ENCODE measurements at regions not wholly inside any gene's neighbourhood (a gene's known extent, or its start where the extent isn't known, plus 50 kb on each side); places are given as distances from the start of the nearest gene placed in this dataset.
"Not testable (repeated sequence)": the region's sequence is repeated elsewhere in the genome, so short reads cannot be mapped to it uniquely, and the experiment has no call there.

- ChIA-PET POLR2A (no interaction called here), CTCF (no interaction called here)
- DNase-seq (ENCODE audit: low read depth, low spot score) = no peak
- Histone ChIP-seq H3K4me3 (ENCODE audit: low read depth in 2 of 2, low read length in 2 of 2) (no peak overlapping the region), H3K9me3 (ENCODE audit: control insufficient read depth, insufficient read depth, low read depth, low read length) (no peaks in the 10 kb centered on the region), H3K27me3 (ENCODE audit: control insufficient read depth, insufficient read depth, low read length) (no peaks in the 10 kb centered on the region), H3K4me1 (ENCODE audit: control insufficient read depth, insufficient read depth, low read length) (no peaks in the 10 kb centered on the region; the same call in 1 of the 2 replicates), H3K36me3 (ENCODE audit: control insufficient read depth, insufficient read depth, low read length) (no peaks in the 10 kb centered on the region), H3K27ac (ENCODE audit: low read length) (no peak overlapping the region)
- in situ Hi-C loops (cut with HindIII; ENCODE audit: low pct_unique_long_range_greater_than_20kb, low sequenced_read_pairs) (no loop called here), intact Hi-C loops (cut with micrococcal nuclease; ENCODE audit: unreplicated experiment) (no loop called here)
- TF ChIP-seq CTCF (IDR thresholded peaks at IDR 0.05) = no peak
- TF ChIP-seq REST (IDR thresholded peaks at IDR 0.05; ENCODE audit: insufficient read depth in 1 of 2, low read depth in 2 of 2, low read length in 1 of 2) = no peak
- no peak for TF ChIP-seq SIN3A (IDR thresholded peaks at IDR 0.05; ENCODE audit: borderline replicate concordance, insufficient read depth, low read depth, low read length)
- TF ChIP-seq TCF7L2 (IDR thresholded peaks at IDR 0.05; ENCODE audit: low read depth, low read length) = no peak
- TF ChIP-seq POLR2AphosphoS5 (IDR thresholded peaks at IDR 0.05; ENCODE audit: low read depth, low read length) = no peak
- no TSS peak for BruUV-seq (replicated peaks)
- peak; percentile 69 for ATAC-seq
Measured at GRCh38 chr6:130708338-130708737, 118.9 kb upstream of the SMLR1 start.

GRCh38 chr6:130711641-130712040 lies 115.6 kb upstream of the SMLR1 start:
- DNase-seq (ENCODE audit: low read depth, low spot score); H3K4me1 ChIP-seq (ENCODE audit: control insufficient read depth, insufficient read depth, low read length); intact Hi-C loops (cut with micrococcal nuclease; ENCODE audit: unreplicated experiment); H3K27ac ChIP-seq (ENCODE audit: low read length); H3K36me3 ChIP-seq (ENCODE audit: control insufficient read depth, insufficient read depth, low read length); POLR2A ChIA-PET; in situ Hi-C loops (cut with HindIII; ENCODE audit: low pct_unique_long_range_greater_than_20kb, low sequenced_read_pairs); ATAC-seq; H3K27me3 ChIP-seq (ENCODE audit: control insufficient read depth, insufficient read depth, low read length); H3K4me3 ChIP-seq (ENCODE audit: low read depth in 2 of 2, low read length in 2 of 2); H3K9me3 ChIP-seq (ENCODE audit: control insufficient read depth, insufficient read depth, low read depth, low read length); BruUV-seq (replicated peaks); CTCF ChIA-PET: not testable (repeated sequence)

GRCh38 chr6:130713144-130713543 lies 114.1 kb upstream of the SMLR1 start:
- Histone ChIP-seq H3K4me3 (ENCODE audit: low read depth in 2 of 2, low read length in 2 of 2) (no peak overlapping the region), H3K27me3 (ENCODE audit: control insufficient read depth, insufficient read depth, low read length) (no peaks in the 10 kb centered on the region), H3K27ac (ENCODE audit: low read length) (no peak overlapping the region), H3K36me3 (ENCODE audit: control insufficient read depth, insufficient read depth, low read length) (no peaks in the 10 kb centered on the region), H3K9me3 (ENCODE audit: control insufficient read depth, insufficient read depth, low read depth, low read length) (no peaks in the 10 kb centered on the region), H3K4me1 (ENCODE audit: control insufficient read depth, insufficient read depth, low read length) (no peaks in the 10 kb centered on the region; the same call in 1 of the 2 replicates)
- DNase-seq (ENCODE audit: low read depth, low spot score) (no peak), ATAC-seq (no peak)
- ChIA-PET CTCF (no interaction called here), POLR2A (no interaction called here)
- intact Hi-C loops (cut with micrococcal nuclease; ENCODE audit: unreplicated experiment) = no loop called here
- in situ Hi-C loops (cut with HindIII; ENCODE audit: low pct_unique_long_range_greater_than_20kb, low sequenced_read_pairs) = no loop called here
- BruUV-seq (replicated peaks) = no TSS peak
- TF ChIP-seq REST (IDR thresholded peaks at IDR 0.05; ENCODE audit: insufficient read depth in 1 of 2, low read depth in 2 of 2, low read length in 1 of 2) (no peak), SIN3A (IDR thresholded peaks at IDR 0.05; ENCODE audit: borderline replicate concordance, insufficient read depth, low read depth, low read length) (no peak), TCF7L2 (IDR thresholded peaks at IDR 0.05; ENCODE audit: low read depth, low read length) (no peak)
